Fibroblast of pulmonary artery (primary cell): ENCODE measurements at regions not wholly inside any gene's neighbourhood (a gene's known extent, or its start where the extent isn't known, plus 50 kb on each side); places are given as distances from the start of the nearest gene placed in this dataset.
A peak's percentile ranks its signal among the peaks of the same experiment; 100 is the strongest.

Source experiments
- DNase-seq: peaks from one replicate; pipeline ENCODE4 v3.0.0-alpha.2; 2010; ENCODE audit warnings: low read depth
- H3K4me3 ChIP-seq: replicated peaks from 2 replicates; pipeline ENCODE4 v1.5.1; 2011; ENCODE audit warnings: low read depth, mild to moderate bottlenecking, control low read depth, low read length, moderate library complexity
- TF ChIP-seq, protein P1 (sequence below): IDR thresholded peaks from 2 replicates; pipeline ENCODE4 v1.5.1; 2011; ENCODE audit warnings: mild to moderate bottlenecking, control low read depth, low read length, inconsistent platforms; ENCODE audit errors: missing control alignments

GRCh38 chr6:141024526-141024925 lies 1108.2 kb upstream of the GJE1 start:
- peak; percentile 17 for DNase-seq
- TF ChIP-seq, protein P1, sequence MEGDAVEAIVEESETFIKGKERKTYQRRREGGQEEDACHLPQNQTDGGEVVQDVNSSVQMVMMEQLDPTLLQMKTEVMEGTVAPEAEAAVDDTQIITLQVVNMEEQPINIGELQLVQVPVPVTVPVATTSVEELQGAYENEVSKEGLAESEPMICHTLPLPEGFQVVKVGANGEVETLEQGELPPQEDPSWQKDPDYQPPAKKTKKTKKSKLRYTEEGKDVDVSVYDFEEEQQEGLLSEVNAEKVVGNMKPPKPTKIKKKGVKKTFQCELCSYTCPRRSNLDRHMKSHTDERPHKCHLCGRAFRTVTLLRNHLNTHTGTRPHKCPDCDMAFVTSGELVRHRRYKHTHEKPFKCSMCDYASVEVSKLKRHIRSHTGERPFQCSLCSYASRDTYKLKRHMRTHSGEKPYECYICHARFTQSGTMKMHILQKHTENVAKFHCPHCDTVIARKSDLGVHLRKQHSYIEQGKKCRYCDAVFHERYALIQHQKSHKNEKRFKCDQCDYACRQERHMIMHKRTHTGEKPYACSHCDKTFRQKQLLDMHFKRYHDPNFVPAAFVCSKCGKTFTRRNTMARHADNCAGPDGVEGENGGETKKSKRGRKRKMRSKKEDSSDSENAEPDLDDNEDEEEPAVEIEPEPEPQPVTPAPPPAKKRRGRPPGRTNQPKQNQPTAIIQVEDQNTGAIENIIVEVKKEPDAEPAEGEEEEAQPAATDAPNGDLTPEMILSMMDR, result no peak
- no peak overlapping the region for H3K4me3 ChIP-seq

GRCh38 chr6:141017941-141018340 lies 1114.8 kb upstream of the GJE1 start:
- H3K4me3 ChIP-seq, result no peak overlapping the region
- TF ChIP-seq, protein P1, result no peak
- no peak for DNase-seq

DNA sequence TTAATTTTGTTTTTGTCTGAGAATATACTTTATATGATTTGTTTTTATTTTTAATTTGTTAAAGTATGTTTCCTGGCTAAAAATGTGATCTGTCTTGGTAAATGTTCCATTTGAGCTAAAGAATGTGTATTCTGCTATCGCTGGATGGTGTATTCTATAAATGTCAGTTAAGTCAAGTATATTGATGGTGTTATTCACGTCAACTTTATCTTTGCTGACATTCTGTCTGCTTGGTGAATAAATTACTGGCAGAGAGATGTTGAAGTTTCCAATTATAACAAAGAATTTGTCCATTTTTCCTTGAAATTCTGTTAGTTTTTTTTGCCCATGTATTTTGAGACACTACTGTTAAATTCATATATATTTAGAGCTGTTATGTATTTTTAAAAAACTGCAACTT lies 1131.8 kb upstream of the GJE1 start:
- H3K4me3 ChIP-seq, result no peak overlapping the region
- DNase-seq, result no peak
- TF ChIP-seq, protein P1, result no peak

DNA sequence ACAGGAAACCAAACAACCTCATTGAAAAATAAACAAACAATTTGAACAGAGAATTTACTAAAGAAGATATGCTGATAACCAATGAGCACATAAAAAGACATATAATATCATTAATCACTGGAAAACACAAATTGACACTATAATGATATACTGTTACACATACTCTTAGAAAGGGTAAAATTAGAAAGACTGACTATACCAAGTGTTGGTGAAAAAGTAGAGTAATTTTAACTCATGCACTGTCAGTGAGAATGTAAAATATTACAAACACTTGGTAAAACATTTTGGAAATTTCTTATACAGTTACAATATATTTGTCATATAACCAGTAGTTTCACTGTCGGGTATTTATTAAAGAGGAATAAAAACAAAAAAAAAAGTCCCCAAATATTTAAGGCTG lies 1139.2 kb upstream of the GJE1 start:
- no peak for DNase-seq
- TF ChIP-seq, protein P1, result no peak
- H3K4me3 ChIP-seq, result no peak overlapping the region

- no peak overlapping the region for H3K4me3 ChIP-seq
- TF ChIP-seq, protein P1, result no peak
- no peak for DNase-seq
Measured at GRCh38 chr6:140992678-140993077, 1140.0 kb upstream of the GJE1 start.

- peak; percentile 22 for DNase-seq
- no peak overlapping the region for H3K4me3 ChIP-seq
- TF ChIP-seq, protein P1, result no peak
Measured at GRCh38 chr6:140988780-140989179, 1143.9 kb upstream of the GJE1 start.

DNA sequence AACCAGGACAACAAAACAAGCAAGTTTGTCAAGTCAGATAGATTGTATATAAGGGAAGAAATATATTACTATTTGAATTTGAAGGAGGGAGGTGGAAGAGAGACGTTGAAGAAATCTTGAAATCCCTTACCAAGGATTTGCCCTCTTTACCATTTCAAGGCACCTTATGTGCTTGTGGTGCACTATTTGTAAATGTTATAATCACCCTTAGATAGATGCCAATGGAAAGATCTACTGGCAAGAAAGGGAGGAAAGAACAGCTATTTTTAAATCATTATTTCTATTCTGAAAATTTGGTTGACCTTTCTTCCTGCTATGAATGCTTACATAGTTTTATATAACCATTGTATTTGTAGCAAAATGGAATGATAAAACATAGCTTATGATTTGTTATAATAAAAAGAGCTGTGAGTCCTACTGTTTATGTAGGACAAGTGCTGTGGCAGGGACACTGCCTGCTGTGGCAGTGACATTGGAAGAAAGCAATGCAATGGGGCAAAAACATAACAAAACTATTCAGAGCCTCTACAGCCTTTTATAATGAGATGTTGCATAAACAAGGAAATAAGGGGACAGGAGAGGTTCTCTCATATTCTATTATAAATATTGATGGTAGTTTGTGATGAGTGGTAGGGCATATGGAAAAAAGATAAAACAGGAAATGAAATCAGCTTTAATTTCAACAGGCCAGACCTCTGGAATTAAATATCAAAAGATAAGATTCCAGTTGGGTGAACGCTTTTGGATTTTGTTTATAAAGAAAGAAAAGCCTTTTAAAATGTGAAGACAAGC lies 1145.2 kb upstream of the GJE1 start:
- DNase-seq, result no peak
- TF ChIP-seq, protein P1, result no peak
- H3K4me3 ChIP-seq, result no peak overlapping the region
